ENCODE measurements at regions not wholly inside any gene's neighbourhood (a gene's known extent, or its start where the extent isn't known, plus 50 kb on each side); places are given as distances from the start of the nearest gene placed in this dataset.
"Not testable (repeated sequence)": the region's sequence is repeated elsewhere in the genome, so short reads cannot be mapped to it uniquely, and the experiment has no call there.

GRCh38 chr13:76289558-76289957, 596.6 kb downstream of the KCTD12 start:
- DNase-seq (ENCODE audit: low read depth), result no peak
- no peak overlapping the region for H3K4me3 ChIP-seq (ENCODE audit: low read depth, low read length)
- TF ChIP-seq POLR2A (IDR thresholded peaks at IDR 0.05; ENCODE audit: extremely low read depth, insufficient read length) (no peak), MYC (IDR thresholded peaks at IDR 0.05; ENCODE audit: low read depth, low read length) (no peak), MAX (IDR thresholded peaks at IDR 0.05; ENCODE audit: low read depth, low read length) (no peak), CTCF (IDR thresholded peaks at IDR 0.05; ENCODE audit: low read depth, low read length) (no peak)

- TF ChIP-seq MAX (IDR thresholded peaks at IDR 0.05; ENCODE audit: low read depth, low read length) (no peak), POLR2A (IDR thresholded peaks at IDR 0.05; ENCODE audit: extremely low read depth, insufficient read length) (no peak), CTCF (IDR thresholded peaks at IDR 0.05; ENCODE audit: low read depth, low read length) (no peak), MYC (IDR thresholded peaks at IDR 0.05; ENCODE audit: low read depth, low read length) (no peak)
- H3K4me3 ChIP-seq (ENCODE audit: low read depth, low read length), result no peak overlapping the region
- no peak for DNase-seq (ENCODE audit: low read depth)
Observed at GRCh38 chr13:76286178-76286577, 600.0 kb downstream of the KCTD12 start.

GRCh38 chr13:76285463-76285862, 600.7 kb downstream of the KCTD12 start:
- TF ChIP-seq MYC (IDR thresholded peaks at IDR 0.05; ENCODE audit: low read depth, low read length) (no peak), MAX (IDR thresholded peaks at IDR 0.05; ENCODE audit: low read depth, low read length) (no peak), CTCF (IDR thresholded peaks at IDR 0.05; ENCODE audit: low read depth, low read length) (no peak), POLR2A (IDR thresholded peaks at IDR 0.05; ENCODE audit: extremely low read depth, insufficient read length) (no peak)
- no peak for DNase-seq (ENCODE audit: low read depth)
- no peak overlapping the region for H3K4me3 ChIP-seq (ENCODE audit: low read depth, low read length)

- not testable (repeated sequence) for DNase-seq (ENCODE audit: low read depth); H3K4me3 ChIP-seq (ENCODE audit: low read depth, low read length)
Observed at GRCh38 chr13:76279766-76280165, 606.4 kb downstream of the KCTD12 start.

- no peak overlapping the region for H3K4me3 ChIP-seq (ENCODE audit: low read depth, low read length)
- TF ChIP-seq MYC (IDR thresholded peaks at IDR 0.05; ENCODE audit: low read depth, low read length) (no peak), CTCF (IDR thresholded peaks at IDR 0.05; ENCODE audit: low read depth, low read length) (no peak), MAX (IDR thresholded peaks at IDR 0.05; ENCODE audit: low read depth, low read length) (no peak), POLR2A (IDR thresholded peaks at IDR 0.05; ENCODE audit: extremely low read depth, insufficient read length) (no peak)
- no peak for DNase-seq (ENCODE audit: low read depth)
Observed at GRCh38 chr13:76271728-76272232, 614.4 kb downstream of the KCTD12 start.

GRCh38 chr13:76268307-76268706, 617.9 kb downstream of the KCTD12 start:
- DNase-seq (ENCODE audit: low read depth); H3K4me3 ChIP-seq (ENCODE audit: low read depth, low read length): not testable (repeated sequence)

- DNase-seq (ENCODE audit: low read depth), result no peak
Observed at GRCh38 chr13:76267216-76267615, 619.0 kb downstream of the KCTD12 start.

More at GRCh38 chr13:76267216-76267615, 619.0 kb downstream of the KCTD12 start:
- no peak for TF ChIP-seq MAX (IDR thresholded peaks at IDR 0.05; ENCODE audit: low read depth, low read length)
- TF ChIP-seq MYC (IDR thresholded peaks at IDR 0.05; ENCODE audit: low read depth, low read length), result no peak
- TF ChIP-seq POLR2A (IDR thresholded peaks at IDR 0.05; ENCODE audit: extremely low read depth, insufficient read length), result no peak
- no peak for TF ChIP-seq CTCF (IDR thresholded peaks at IDR 0.05; ENCODE audit: low read depth, low read length)
- no peak overlapping the region for H3K4me3 ChIP-seq (ENCODE audit: low read depth, low read length)
